Tibial nerve (tissue), 4 donors: ENCODE measurements at regions not wholly inside any gene's neighbourhood (a gene's known extent, or its start where the extent isn't known, plus 50 kb on each side); places are given as distances from the start of the nearest gene placed in this dataset.

Source experiments
- DNase-seq, 2 donors: peaks; one replicate each; pipeline ENCODE4 v3.0.0-alpha.2; 2019; ENCODE audit warnings: low spot score in 2 of 2
- H3K27ac ChIP-seq, 4 donors: fragments of 200-600 bp; sonication (generic) in 3 of 4; one replicate each; pipeline ENCODE4 v1.5.1; 2017 to 2019; ENCODE audit warnings: mild to moderate bottlenecking in 1 of 4
- H3K27me3 ChIP-seq, 2 donors: fragments of 200-600 bp; sonication (generic) in 1 of 2; one replicate each; pipeline versions ENCODE4 v1.5.1 to v1.6.0; 2017 to 2019
- H3K36me3 ChIP-seq, 3 donors: fragments of 200-600 bp; sonication (generic); one replicate each; pipeline ENCODE4 v1.5.1; 2018 to 2019
- H3K4me1 ChIP-seq, 4 donors: fragments of 200-600 bp; sonication (generic) in 3 of 4; one replicate each; pipeline ENCODE4 v1.5.1; 2017 to 2019
- H3K4me3 ChIP-seq, 4 donors: fragments of 200-600 bp; sonication (generic) in 3 of 4; one replicate each; pipeline ENCODE4 v1.5.1; 2017 to 2019; ENCODE audit warnings: mild to moderate bottlenecking in 1 of 4, moderate library complexity in 1 of 4
- H3K9me3 ChIP-seq, 4 donors: fragments of 200-600 bp; sonication (generic) in 3 of 4; one replicate each; pipeline ENCODE4 v1.5.1; 2017 to 2019
- CTCF ChIP-seq, 5 experiments: fragments of 200-600 bp in 3 of 5; fragments of 450-650 bp in 2 of 5; sonication (generic) in 3 of 5; IDR thresholded peaks; one replicate each; pipeline ENCODE4 v1.5.1; 2016 to 2019; ENCODE audit warnings: antibody characterized with exemption in 5 of 5, mild to moderate bottlenecking in 3 of 5, moderate library complexity in 2 of 5
- EP300 ChIP-seq, 2 donors: sonication (generic); formaldehyde crosslinking; IDR thresholded peaks; one replicate each; pipeline ENCODE4 v1.6.1; 2017; ENCODE audit warnings: antibody characterized with exemption in 2 of 2, mild to moderate bottlenecking in 1 of 2
- POLR2A ChIP-seq, 2 donors: fragments of 450-650 bp; IDR thresholded peaks; one replicate each; pipeline ENCODE4 v1.6.1; 2017; ENCODE audit warnings: antibody characterized with exemption in 2 of 2, mild to moderate bottlenecking in 2 of 2, moderate library complexity in 2 of 2
- WGBS, 2 donors: methylation state at CpG; one replicate each; pipeline ENCODE4 v1.1.5; 2018; 5-methylcytosine and 5-hydroxymethylcytosine counted together

- H3K27ac ChIP-seq: no peak overlapping the region
- TF ChIP-seq POLR2A (IDR thresholded peaks at IDR 0.05) (no peak), CTCF (IDR thresholded peaks at IDR 0.05) (no peak), EP300 (IDR thresholded peaks at IDR 0.05) (no peak)
- 68 to 73% methylated on average over 1 of the region's 1 CpG for WGBS, 2 donors
- no peaks in the 10 kb centered on the region for H3K9me3 ChIP-seq
- DNase-seq: no peak
- no peaks in the 10 kb centered on the region for H3K36me3 ChIP-seq
- H3K4me1 ChIP-seq: no peaks in the 10 kb centered on the region
- H3K27me3 ChIP-seq: no peaks in the 10 kb centered on the region
- no peak overlapping the region for H3K4me3 ChIP-seq
Observed at GRCh38 chr2:59924346-59924745, 629.1 kb downstream of the BCL11A start.

DNA sequence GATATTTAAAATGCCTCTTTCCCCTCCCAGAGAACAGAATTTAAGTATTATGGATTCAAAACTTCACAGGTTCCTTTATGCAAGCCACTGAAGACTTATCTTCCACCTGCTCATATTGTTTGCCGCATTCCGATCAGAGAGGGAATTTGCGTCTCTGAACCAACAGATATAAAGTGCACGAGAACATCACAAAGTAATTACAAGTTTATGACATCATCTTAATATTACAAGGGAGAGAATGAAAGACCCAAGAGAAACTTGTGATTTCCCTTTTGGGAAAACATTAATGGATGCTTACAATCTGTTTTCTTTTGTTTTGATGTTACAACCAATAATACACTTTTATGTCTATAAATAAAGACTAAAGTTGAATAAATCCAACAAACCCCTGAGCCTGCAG, 631.0 kb downstream of the BCL11A start:
- whole genome bisulfite sequencing, 2 donors: 82 to 86% methylated on average over 4 of the region's 4 CpGs
- no peak for TF ChIP-seq CTCF (IDR thresholded peaks at IDR 0.05)
- TF ChIP-seq EP300 (IDR thresholded peaks at IDR 0.05): no peak
- no peak for TF ChIP-seq POLR2A (IDR thresholded peaks at IDR 0.05)
- no peak overlapping the region for H3K4me3 ChIP-seq
- no peaks in the 10 kb centered on the region for H3K9me3 ChIP-seq
- no peaks in the 10 kb centered on the region for H3K36me3 ChIP-seq
- H3K27ac ChIP-seq: no peak overlapping the region
- H3K27me3 ChIP-seq: no peaks in the 10 kb centered on the region
- DNase-seq: no peak
- H3K4me1 ChIP-seq: no peaks in the 10 kb centered on the region

- no peaks in the 10 kb centered on the region for H3K27me3 ChIP-seq
- no peaks in the 10 kb centered on the region for H3K36me3 ChIP-seq
- 69 to 73% methylated on average over 4 of the region's 4 CpGs for WGBS, 2 donors
- H3K27ac ChIP-seq: no peak overlapping the region
- no peak for TF ChIP-seq POLR2A (IDR thresholded peaks at IDR 0.05)
- no peak for TF ChIP-seq CTCF (IDR thresholded peaks at IDR 0.05)
- TF ChIP-seq EP300 (IDR thresholded peaks at IDR 0.05): no peak
- no peak for DNase-seq
- no peaks in the 10 kb centered on the region for H3K4me1 ChIP-seq
- H3K9me3 ChIP-seq: no peaks in the 10 kb centered on the region
- H3K4me3 ChIP-seq: no peak overlapping the region
Observed at GRCh38 chr2:59921743-59922142, 631.7 kb downstream of the BCL11A start.

DNA sequence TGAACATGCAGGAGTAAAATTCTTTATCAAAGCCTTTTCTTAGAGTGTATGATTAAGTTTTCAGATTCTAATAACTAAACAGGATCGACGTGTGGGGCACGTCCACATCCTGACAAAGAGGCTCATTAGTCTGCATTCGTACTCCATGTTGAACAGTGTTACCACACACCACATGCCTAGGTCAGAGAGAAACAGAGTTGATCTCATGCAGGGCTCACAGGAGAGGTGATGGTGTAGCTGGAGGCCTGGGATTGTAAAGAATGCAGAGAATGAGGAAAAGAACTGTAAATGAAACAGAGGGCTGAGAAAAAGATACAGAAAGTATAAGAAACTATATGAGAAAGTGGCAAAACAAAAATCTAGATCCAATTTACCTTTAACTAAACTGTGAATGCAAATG, 632.5 kb downstream of the BCL11A start:
- H3K9me3 ChIP-seq: no peaks in the 10 kb centered on the region
- no peaks in the 10 kb centered on the region for H3K36me3 ChIP-seq
- 47 to 53% methylated on average over 4 of the region's 4 CpGs for WGBS, 2 donors
- no peaks in the 10 kb centered on the region for H3K27me3 ChIP-seq
- H3K4me1 ChIP-seq: no peaks in the 10 kb centered on the region
- no peak overlapping the region for H3K27ac ChIP-seq
- no peak overlapping the region for H3K4me3 ChIP-seq
- TF ChIP-seq CTCF (IDR thresholded peaks at IDR 0.05): no peak
- no peak for TF ChIP-seq POLR2A (IDR thresholded peaks at IDR 0.05)
- no peak for TF ChIP-seq EP300 (IDR thresholded peaks at IDR 0.05)
- no peak for DNase-seq

GRCh38 chr2:59920307-59920706, 633.1 kb downstream of the BCL11A start:
- no peak overlapping the region for H3K27ac ChIP-seq
- H3K4me1 ChIP-seq: no peaks in the 10 kb centered on the region
- no peak for DNase-seq
- no peak for TF ChIP-seq CTCF (IDR thresholded peaks at IDR 0.05)
- no peak for TF ChIP-seq POLR2A (IDR thresholded peaks at IDR 0.05)
- no peak for TF ChIP-seq EP300 (IDR thresholded peaks at IDR 0.05)
- no peaks in the 10 kb centered on the region for H3K27me3 ChIP-seq
- 54 to 56% methylated on average over 4 of the region's 4 CpGs for WGBS, 2 donors
- H3K4me3 ChIP-seq: no peak overlapping the region
- H3K9me3 ChIP-seq: no peaks in the 10 kb centered on the region
- no peaks in the 10 kb centered on the region for H3K36me3 ChIP-seq
